IMR-90 (cell line): ENCODE measurements at regions not wholly inside any gene's neighbourhood (a gene's known extent, or its start where the extent isn't known, plus 50 kb on each side); places are given as distances from the start of the nearest gene placed in this dataset.

Source experiments
- ATAC-seq: fragments of 200-7000 bp; cut with Tn5 transposase; 2 replicates; pipeline ENCODE4 v1.9.1; 2020; ENCODE audit warnings: low read depth, mild to moderate bottlenecking, moderate library complexity
- BruUV-seq: library from RNA; stranded (reverse); fragments of 400-500 nt; replicated peaks from 2 replicates; lab custom pipeline; 2021; lab: Mats Ljungman, UMichigan
- CTCF ChIA-PET: fragments of 300-600 bp; formaldehyde crosslinking; extraction: SDS; loops from one replicate; lab custom pipeline; 2021; ENCODE audit warnings: antibody characterized with exemption; lab: Yijun Ruan, JAX
- POLR2A ChIA-PET: fragments of 300-600 bp; sonication (Branson Sonifier 250); formaldehyde crosslinking; loops from one replicate; lab custom pipeline; 2022; ENCODE audit warnings: antibody characterized with exemption; ENCODE audit not compliant: unreplicated experiment; lab: Charles Lee
- DNase-seq: peaks from one replicate; pipeline ENCODE4 v3.0.0; 2013
- H2AFZ ChIP-seq: replicated peaks from 2 replicates; pipeline ENCODE3; 2013; ENCODE audit warnings: low read length, mild to moderate bottlenecking; ENCODE audit not compliant: poor library complexity
- H2AK5ac ChIP-seq: 2 replicates; pipeline ENCODE4 v1.6.1; 2013; ENCODE audit warnings: low read depth, low read length, inconsistent platforms
- H2AK9ac ChIP-seq: replicated peaks from 2 replicates; pipeline ENCODE3; 2013; ENCODE audit warnings: mild to moderate bottlenecking, low read depth, low read length, moderate library complexity; ENCODE audit not compliant: poor library complexity
- H2BK120ac ChIP-seq: 2 replicates; pipeline ENCODE4 v1.6.1; 2013; ENCODE audit warnings: low read depth, low read length, inconsistent platforms
- H2BK15ac ChIP-seq: 3 replicates; pipeline ENCODE4 v1.6.1; 2013; ENCODE audit warnings: low read depth, low read length, inconsistent platforms
- H2BK20ac ChIP-seq: 2 replicates; pipeline ENCODE4 v1.6.1; 2013; ENCODE audit warnings: low read depth, mild to moderate bottlenecking, inconsistent platforms, low read length, moderate library complexity
- H2BK5ac ChIP-seq: 2 replicates; pipeline ENCODE4 v1.6.1; 2013; ENCODE audit warnings: mild to moderate bottlenecking, low read depth, low read length, inconsistent platforms; ENCODE audit not compliant: poor library complexity, severe bottlenecking
- H3K14ac ChIP-seq: replicated peaks from 2 replicates; pipeline ENCODE4 v1.6.1; 2013; ENCODE audit warnings: low read depth, low read length, inconsistent platforms
- H3K18ac ChIP-seq: 2 replicates; pipeline ENCODE4 v1.6.1; 2013; ENCODE audit warnings: low read depth, low read length, control low read depth
- H3K23ac ChIP-seq: 2 replicates; pipeline ENCODE4 v1.6.1; 2013; ENCODE audit warnings: low read depth, low read length, inconsistent platforms
- H3K27ac ChIP-seq: 2 replicates; pipeline ENCODE4 v1.5.1; 2013; ENCODE audit warnings: mild to moderate bottlenecking, control low read depth, low read length; ENCODE audit not compliant: insufficient read depth
- H3K27me3 ChIP-seq: 2 replicates; pipeline ENCODE4 v1.6.1; 2013; ENCODE audit warnings: low read length; ENCODE audit not compliant: control insufficient read depth, insufficient read depth
- H3K36me3 ChIP-seq: 2 replicates; pipeline ENCODE4 v1.6.1; 2013; ENCODE audit warnings: low read length, mixed read lengths; ENCODE audit not compliant: control insufficient read depth, insufficient read depth
- H3K4ac ChIP-seq: 2 replicates; pipeline ENCODE4 v1.6.1; 2013; ENCODE audit warnings: low read depth, low read length, inconsistent platforms
- H3K4me1 ChIP-seq: 2 replicates; pipeline ENCODE4 v1.6.1; 2013; ENCODE audit warnings: low read length, mixed read lengths; ENCODE audit not compliant: control insufficient read depth, insufficient read depth
- H3K4me2 ChIP-seq: 2 replicates; pipeline ENCODE4 v1.6.1; 2013; ENCODE audit warnings: low read depth, mild to moderate bottlenecking, control low read depth, low read length, moderate library complexity
- H3K4me3 ChIP-seq: 2 replicates; pipeline ENCODE4 v1.5.1; 2013; ENCODE audit warnings: low read depth, mild to moderate bottlenecking, control low read depth, low read length, moderate library complexity; ENCODE audit not compliant: insufficient read depth
- H3K56ac ChIP-seq: 2 replicates; pipeline ENCODE4 v1.6.1; 2013; ENCODE audit warnings: low read length, inconsistent platforms; ENCODE audit not compliant: insufficient read depth; ENCODE audit errors: extremely low read depth
- H3K79me1 ChIP-seq, 2 experiments: 2 replicates each; pipeline ENCODE4 v1.6.1; 2013; ENCODE audit warnings: low read length in 2 of 2, inconsistent platforms in 1 of 2, low read depth in 1 of 2
- H3K9ac ChIP-seq: 2 replicates; pipeline ENCODE4 v1.6.1; 2013; ENCODE audit warnings: low read depth, low read length, control low read depth
- H3K9me1 ChIP-seq: 2 replicates; pipeline ENCODE4 v1.6.1; 2013; ENCODE audit warnings: low read length, inconsistent platforms; ENCODE audit not compliant: insufficient read depth
- H3K9me3 ChIP-seq: 2 replicates; pipeline ENCODE4 v1.6.1; 2013; ENCODE audit warnings: low read length; ENCODE audit not compliant: control insufficient read depth, insufficient read depth
- H4K20me1 ChIP-seq: 2 replicates; pipeline ENCODE4 v1.6.1; 2013; ENCODE audit warnings: low read length, inconsistent platforms; ENCODE audit not compliant: insufficient read depth
- H4K5ac ChIP-seq: 2 replicates; pipeline ENCODE4 v1.6.1; 2013; ENCODE audit warnings: mild to moderate bottlenecking, low read depth, low read length, control low read depth
- H4K8ac ChIP-seq, 2 experiments: 2 replicates each; pipeline ENCODE4 v1.6.1; 2013; ENCODE audit warnings: low read depth in 2 of 2, low read length in 2 of 2, control low read depth in 1 of 2, inconsistent platforms in 1 of 2
- H4K91ac ChIP-seq: 2 replicates; pipeline ENCODE4 v1.6.1; 2013; ENCODE audit warnings: low read depth, low read length, inconsistent platforms; ENCODE audit not compliant: insufficient read depth
- NFE2L2 ChIP-seq: fragments of 150-350 bp; IDR thresholded peaks from 2 replicates; pipeline ENCODE4 v1.6.1; 2016; ENCODE audit warnings: low read depth, mild to moderate bottlenecking, low read length
- RCOR1 ChIP-seq: IDR thresholded peaks from 2 replicates; pipeline ENCODE4 v1.6.1; 2012; ENCODE audit warnings: mild to moderate bottlenecking, low read length, improper control_type of control experiment; ENCODE audit not compliant: insufficient replicate concordance
- WGBS, 2 experiments: methylation state at CpG; one replicate each; pipeline versions ENCODE4 v1.1.5 to v1.1.7; 2013; ENCODE audit warnings: missing lambda C conversion rate in 2 of 2; ENCODE audit not compliant: insufficient read length in 1 of 2; ENCODE audit errors: extremely low coverage in 2 of 2; 5-methylcytosine and 5-hydroxymethylcytosine counted together
- dilution Hi-C: fragments of 300-500 bp; cut with HindIII; formaldehyde crosslinking; loops from one replicate; pipeline ENCODE4 v1.14.3; 2018; ENCODE audit warnings: low sequenced_read_pairs; ENCODE audit not compliant: unreplicated experiment
- in situ Hi-C: fragments of 300-500 bp; cut with MboI; formaldehyde crosslinking; loops from 3 replicates; pipeline ENCODE4 v1.14.3; 2019; ENCODE audit warnings: low sequenced_read_pairs, inconsistent platforms, mixed read lengths
- intact Hi-C: fragments of 100-400 bp; cut with micrococcal nuclease; formaldehyde crosslinking; loops from 2 replicates; pipeline ENCODE4 v1.10.0; 2022

DNA sequence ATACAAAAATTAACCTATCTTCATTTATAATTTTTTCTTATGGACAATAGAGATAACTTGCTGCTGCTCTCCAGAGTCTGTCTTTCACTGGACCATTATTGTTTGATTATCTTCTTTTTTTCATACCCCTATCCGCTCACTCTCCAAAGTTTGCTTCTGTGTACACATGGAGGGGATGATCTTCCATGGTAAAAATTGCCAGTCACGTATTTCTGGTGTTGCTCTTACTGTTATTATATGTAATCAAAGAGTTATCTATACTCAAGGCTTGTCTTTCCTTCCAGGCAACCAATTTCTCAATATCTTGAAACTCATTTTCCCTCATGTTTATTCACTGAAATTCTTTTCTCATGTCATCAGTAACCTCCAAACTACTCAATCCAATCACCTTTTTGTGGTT is 817.8 kb upstream of the NECTIN3 start:
- WGBS, 2 experiments = no CpG with 5 or more reads among the region's 2 CpGs
- H3K4me3 ChIP-seq = no peak overlapping the region
- H3K36me3 ChIP-seq = no peaks in the 10 kb centered on the region
- ATAC-seq (no peak), DNase-seq (peak; percentile 4)
- H3K23ac ChIP-seq = no peak overlapping the region
- no peak overlapping the region for H3K56ac ChIP-seq
- no peak overlapping the region for H2AK9ac ChIP-seq
- H4K20me1 ChIP-seq = no peaks in the 10 kb centered on the region
- no peak overlapping the region for H4K5ac ChIP-seq
- H2AFZ ChIP-seq = no peak overlapping the region
- H3K9me3 ChIP-seq = no peaks in the 10 kb centered on the region
- ChIA-PET CTCF (no interaction called here), POLR2A (no interaction called here)
- TF ChIP-seq NFE2L2 (peak; percentile 40), RCOR1 (no peak)
- no peaks in the 10 kb centered on the region for H3K79me1 ChIP-seq
- H3K18ac ChIP-seq = no peak overlapping the region
- H3K9ac ChIP-seq = no peak overlapping the region
- no peak overlapping the region for H2BK5ac ChIP-seq
- H2AK5ac ChIP-seq = no peak overlapping the region
- intact Hi-C loops = no loop called here
- H3K27me3 ChIP-seq = no peaks in the 10 kb centered on the region
- no peak overlapping the region for H4K91ac ChIP-seq
- in situ Hi-C loops = no loop called here
- H3K14ac ChIP-seq = no peak overlapping the region
- H4K8ac ChIP-seq = no peak overlapping the region
- H3K4ac ChIP-seq = no peak overlapping the region
- no peak overlapping the region for H2BK120ac ChIP-seq
- H3K9me1 ChIP-seq = no peaks in the 10 kb centered on the region
- no TSS peak for BruUV-seq
- H3K4me1 ChIP-seq = no peaks in the 10 kb centered on the region
- H2BK20ac ChIP-seq = no peak overlapping the region
- no peak overlapping the region for H2BK15ac ChIP-seq
- no peak overlapping the region for H3K4me2 ChIP-seq
- no peak overlapping the region for H3K27ac ChIP-seq
- dilution Hi-C loops = no loop called here
